MM.1S (cell line): ENCODE measurements at regions not wholly inside any gene's neighbourhood (a gene's known extent, or its start where the extent isn't known, plus 50 kb on each side); places are given as distances from the start of the nearest gene placed in this dataset.

Source experiments
- DNase-seq: peaks from one replicate; pipeline ENCODE4 v3.0.0-alpha.2; 2015
- H2AFZ ChIP-seq: fragments of 300-600 bp; sonication (generic); 2 replicates; pipeline ENCODE4 v1.6.0; 2016; ENCODE audit warnings: antibody characterized with exemption, low read length
- H3F3A ChIP-seq: fragments of 300-600 bp; sonication (generic); 2 replicates; pipeline ENCODE4 v1.6.1; 2016; ENCODE audit warnings: mild to moderate bottlenecking, antibody characterized with exemption, low read length, moderate library complexity, mixed read lengths; ENCODE audit not compliant: insufficient read depth
- H3K27ac ChIP-seq: fragments of 300-600 bp; sonication (generic); 2 replicates; pipeline ENCODE4 v1.5.1; 2016; ENCODE audit warnings: mild to moderate bottlenecking, low read length
- H3K27me3 ChIP-seq: fragments of 300-600 bp; sonication (generic); replicated peaks from 2 replicates; pipeline ENCODE4 v1.6.0; 2016; ENCODE audit warnings: low read length; ENCODE audit not compliant: insufficient read depth
- H3K36me3 ChIP-seq: fragments of 300-600 bp; sonication (generic); replicated peaks from 2 replicates; pipeline ENCODE4 v1.6.1; 2016; ENCODE audit warnings: mild to moderate bottlenecking, low read length, mixed read lengths; ENCODE audit not compliant: insufficient read depth
- H3K4me1 ChIP-seq: fragments of 300-600 bp; sonication (generic); 2 replicates; pipeline ENCODE4 v1.6.1; 2016; ENCODE audit warnings: low read length, mixed read lengths
- H3K4me2 ChIP-seq: fragments of 300-600 bp; sonication (generic); 2 replicates; pipeline ENCODE4 v1.6.0; 2016; ENCODE audit warnings: low read depth, low read length
- H3K4me3 ChIP-seq: fragments of 300-600 bp; sonication (generic); 2 replicates; pipeline ENCODE4 v1.5.1; 2016; ENCODE audit warnings: low read length, mixed read lengths
- H3K79me2 ChIP-seq: fragments of 300-600 bp; sonication (generic); 2 replicates; pipeline ENCODE4 v1.6.1; 2016; ENCODE audit warnings: mixed run types, low read length, mixed read lengths
- H3K9ac ChIP-seq: fragments of 300-600 bp; sonication (generic); 2 replicates; pipeline ENCODE4 v1.6.1; 2016; ENCODE audit warnings: low read length, mixed read lengths
- H3K9me2 ChIP-seq: fragments of 300-600 bp; sonication (generic); replicated peaks from 2 replicates; pipeline ENCODE4 v1.6.1; 2016; ENCODE audit warnings: mild to moderate bottlenecking, low read length, mixed read lengths; ENCODE audit not compliant: insufficient read depth
- H3K9me3 ChIP-seq: fragments of 300-600 bp; sonication (generic); replicated peaks from 2 replicates; pipeline ENCODE4 v1.6.1; 2016; ENCODE audit warnings: mild to moderate bottlenecking, low read length, mixed read lengths; ENCODE audit not compliant: insufficient read depth
- H4K20me1 ChIP-seq: fragments of 300-600 bp; sonication (generic); 2 replicates; pipeline ENCODE4 v1.6.1; 2016; ENCODE audit warnings: mild to moderate bottlenecking, low read length, moderate library complexity, mixed read lengths; ENCODE audit not compliant: insufficient read depth
- EZH2 ChIP-seq: fragments of 300-600 bp; sonication (generic); optimal IDR thresholded peaks from 2 replicates; pipeline ENCODE3; 2017; ENCODE audit warnings: low read depth, mild to moderate bottlenecking, antibody characterized with exemption, low read length, mixed read lengths
- EZH2phosphoT487 ChIP-seq: fragments of 300-600 bp; sonication (generic); IDR thresholded peaks from 2 replicates; pipeline ENCODE4 v1.6.1; 2018; ENCODE audit warnings: antibody characterized with exemption, low read length
- TF ChIP-seq, protein P1 (sequence below): fragments of 300-600 bp; sonication (generic); IDR thresholded peaks from 2 replicates; pipeline ENCODE4 v1.5.1; 2016; ENCODE audit warnings: antibody characterized with exemption, low read length, mixed read lengths

DNA sequence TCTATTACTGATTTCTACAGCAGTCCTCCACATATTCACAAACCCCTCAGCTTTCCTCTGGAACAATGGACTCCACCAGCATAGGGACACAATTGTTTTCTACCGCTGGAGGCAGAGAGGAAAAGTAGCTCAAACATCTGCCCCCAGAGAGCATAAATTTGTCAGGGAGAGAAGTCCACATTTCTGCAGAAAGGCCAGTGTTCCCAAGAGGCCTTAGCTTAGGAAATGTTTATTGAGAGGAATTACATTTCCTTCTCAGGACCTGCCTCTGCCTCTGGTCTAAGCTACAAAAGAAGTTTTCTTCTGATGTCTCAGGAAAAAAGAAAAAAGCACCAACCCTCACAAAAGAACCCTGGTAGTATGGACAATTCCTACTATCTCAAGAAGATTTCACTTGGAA lies 217.8 kb upstream of the BMP4 start:
- Histone ChIP-seq H4K20me1 (no peaks in the 10 kb centered on the region), H3K79me2 (no peaks in the 10 kb centered on the region)

DNA sequence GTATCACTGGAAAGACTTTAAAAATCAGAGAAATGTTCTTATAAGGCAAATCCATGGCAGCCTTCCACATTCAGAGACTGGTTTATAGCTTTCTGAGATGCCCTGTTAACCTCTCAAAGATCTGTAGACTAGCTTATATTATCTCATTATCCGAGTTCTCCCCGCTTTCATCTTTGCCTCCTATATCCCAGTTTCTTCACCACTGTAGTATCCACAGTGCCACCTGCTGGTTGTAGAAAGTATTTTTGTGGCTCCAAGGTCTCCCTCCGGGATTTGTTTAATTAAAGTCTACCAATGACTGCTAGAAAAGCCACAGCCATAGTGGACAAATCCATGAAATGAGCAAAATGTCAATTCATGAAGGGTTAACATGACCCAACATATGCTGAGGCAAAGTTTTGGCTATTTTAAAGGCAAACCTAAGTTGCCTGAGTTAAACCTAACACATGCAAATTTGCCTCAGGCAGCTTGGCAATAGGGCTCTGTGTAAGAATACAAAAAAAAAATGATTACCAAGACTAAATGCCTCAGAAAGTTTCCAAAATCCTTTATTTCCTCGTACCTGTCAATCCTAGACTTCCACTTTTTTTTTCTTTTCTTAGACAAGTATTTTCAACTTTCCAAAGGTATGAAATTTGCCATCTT lies 218.8 kb upstream of the BMP4 start:
- H3K4me2 ChIP-seq = no peak overlapping the region
- TF ChIP-seq EZH2 = no peak
- TF ChIP-seq, protein P1, sequence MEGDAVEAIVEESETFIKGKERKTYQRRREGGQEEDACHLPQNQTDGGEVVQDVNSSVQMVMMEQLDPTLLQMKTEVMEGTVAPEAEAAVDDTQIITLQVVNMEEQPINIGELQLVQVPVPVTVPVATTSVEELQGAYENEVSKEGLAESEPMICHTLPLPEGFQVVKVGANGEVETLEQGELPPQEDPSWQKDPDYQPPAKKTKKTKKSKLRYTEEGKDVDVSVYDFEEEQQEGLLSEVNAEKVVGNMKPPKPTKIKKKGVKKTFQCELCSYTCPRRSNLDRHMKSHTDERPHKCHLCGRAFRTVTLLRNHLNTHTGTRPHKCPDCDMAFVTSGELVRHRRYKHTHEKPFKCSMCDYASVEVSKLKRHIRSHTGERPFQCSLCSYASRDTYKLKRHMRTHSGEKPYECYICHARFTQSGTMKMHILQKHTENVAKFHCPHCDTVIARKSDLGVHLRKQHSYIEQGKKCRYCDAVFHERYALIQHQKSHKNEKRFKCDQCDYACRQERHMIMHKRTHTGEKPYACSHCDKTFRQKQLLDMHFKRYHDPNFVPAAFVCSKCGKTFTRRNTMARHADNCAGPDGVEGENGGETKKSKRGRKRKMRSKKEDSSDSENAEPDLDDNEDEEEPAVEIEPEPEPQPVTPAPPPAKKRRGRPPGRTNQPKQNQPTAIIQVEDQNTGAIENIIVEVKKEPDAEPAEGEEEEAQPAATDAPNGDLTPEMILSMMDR = peak; percentile 65
- no peaks in the 10 kb centered on the region for H4K20me1 ChIP-seq
- no peaks in the 10 kb centered on the region for H3K9me2 ChIP-seq
- no peaks in the 10 kb centered on the region for H3K79me2 ChIP-seq
- no peak overlapping the region for H3K27ac ChIP-seq
- H3K4me3 ChIP-seq = no peak overlapping the region
- no peaks in the 10 kb centered on the region for H3F3A ChIP-seq
- peak; percentile 42 for DNase-seq
- H3K36me3 ChIP-seq = no peaks in the 10 kb centered on the region
- H3K27me3 ChIP-seq = no peaks in the 10 kb centered on the region
- no peaks in the 10 kb centered on the region for H3K9me3 ChIP-seq
- no peaks in the 10 kb centered on the region for H3K4me1 ChIP-seq
- H3K9ac ChIP-seq = no peak overlapping the region
- H2AFZ ChIP-seq = no peak overlapping the region

More for the DNA sequence above, 217.8 kb upstream of the BMP4 start:
- Histone ChIP-seq H2AFZ (no peak overlapping the region), H3K36me3 (no peaks in the 10 kb centered on the region), H3K27me3 (no peaks in the 10 kb centered on the region), H3K4me3 (no peak overlapping the region), H3F3A (no peaks in the 10 kb centered on the region), H3K27ac (no peak overlapping the region), H3K4me2 (no peak overlapping the region), H3K9me3 (no peaks in the 10 kb centered on the region), H3K4me1 (peaks cover 9% of the 10 kb centered on the region), H3K9me2 (no peaks in the 10 kb centered on the region), H3K9ac (no peak overlapping the region)
- DNase-seq = no peak
- TF ChIP-seq, protein P1 = no peak
- TF ChIP-seq EZH2phosphoT487 = no peak
- TF ChIP-seq EZH2 = no peak

DNA sequence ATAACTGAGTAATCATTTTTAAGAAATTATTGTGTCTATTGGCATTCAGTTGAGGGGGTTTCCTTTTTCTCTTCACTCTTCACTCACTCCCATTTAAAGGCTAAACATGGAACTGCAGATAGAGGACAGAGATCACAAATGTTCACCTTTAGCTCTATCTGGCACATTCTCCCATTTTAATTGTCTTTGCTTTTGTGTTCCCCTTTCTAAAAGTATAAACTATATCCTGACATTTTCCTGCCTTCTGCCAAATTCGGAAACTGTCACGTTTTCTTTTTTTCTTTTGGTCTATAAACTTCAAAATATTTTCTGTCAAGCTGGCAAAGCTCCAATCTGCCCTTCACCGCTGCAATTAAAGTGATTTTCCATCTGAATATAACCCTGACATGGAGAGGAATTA lies 219.8 kb upstream of the CDKN3 start:
- Histone ChIP-seq H4K20me1 (no peaks in the 10 kb centered on the region), H3K79me2 (no peaks in the 10 kb centered on the region), H3K27ac (no peak overlapping the region), H3K9me3 (no peaks in the 10 kb centered on the region), H3K9me2 (no peaks in the 10 kb centered on the region), H3F3A (no peaks in the 10 kb centered on the region), H3K4me2 (no peak overlapping the region), H2AFZ (no peak overlapping the region), H3K9ac (no peak overlapping the region), H3K36me3 (no peaks in the 10 kb centered on the region), H3K27me3 (no peaks in the 10 kb centered on the region), H3K4me1 (no peaks in the 10 kb centered on the region), H3K4me3 (no peak overlapping the region)
- TF ChIP-seq EZH2phosphoT487 = no peak
- TF ChIP-seq EZH2 = no peak
- TF ChIP-seq, protein P1 = no peak
- no peak for DNase-seq
